ENCODE measurements at regions not wholly inside any gene's neighbourhood (a gene's known extent, or its start where the extent isn't known, plus 50 kb on each side); places are given as distances from the start of the nearest gene placed in this dataset.

- TF ChIP-seq, protein P1, sequence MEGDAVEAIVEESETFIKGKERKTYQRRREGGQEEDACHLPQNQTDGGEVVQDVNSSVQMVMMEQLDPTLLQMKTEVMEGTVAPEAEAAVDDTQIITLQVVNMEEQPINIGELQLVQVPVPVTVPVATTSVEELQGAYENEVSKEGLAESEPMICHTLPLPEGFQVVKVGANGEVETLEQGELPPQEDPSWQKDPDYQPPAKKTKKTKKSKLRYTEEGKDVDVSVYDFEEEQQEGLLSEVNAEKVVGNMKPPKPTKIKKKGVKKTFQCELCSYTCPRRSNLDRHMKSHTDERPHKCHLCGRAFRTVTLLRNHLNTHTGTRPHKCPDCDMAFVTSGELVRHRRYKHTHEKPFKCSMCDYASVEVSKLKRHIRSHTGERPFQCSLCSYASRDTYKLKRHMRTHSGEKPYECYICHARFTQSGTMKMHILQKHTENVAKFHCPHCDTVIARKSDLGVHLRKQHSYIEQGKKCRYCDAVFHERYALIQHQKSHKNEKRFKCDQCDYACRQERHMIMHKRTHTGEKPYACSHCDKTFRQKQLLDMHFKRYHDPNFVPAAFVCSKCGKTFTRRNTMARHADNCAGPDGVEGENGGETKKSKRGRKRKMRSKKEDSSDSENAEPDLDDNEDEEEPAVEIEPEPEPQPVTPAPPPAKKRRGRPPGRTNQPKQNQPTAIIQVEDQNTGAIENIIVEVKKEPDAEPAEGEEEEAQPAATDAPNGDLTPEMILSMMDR (IDR thresholded peaks at IDR 0.05 in 8 of 11, conservative IDR thresholded peaks at IDR 0.05 in 3 of 11), result no peak
- TF ChIP-seq POLR2AphosphoS5 (IDR thresholded peaks at IDR 0.05), result no peak
Measured at GRCh38 chr20:4569092-4569491, 117.2 kb upstream of the PRNP start.
